ENCODE measurements at regions not wholly inside any gene's neighbourhood (a gene's known extent, or its start where the extent isn't known, plus 50 kb on each side); places are given as distances from the start of the nearest gene placed in this dataset.

GRCh38 chr21:28325618-28326017, 667.1 kb downstream of the LTN1 start:
- Histone ChIP-seq H3K9me3 (replicated peaks; ENCODE audit: control insufficient read depth, insufficient read depth, low read depth, low read length) (no peaks in the 10 kb centered on the region), H2AFZ (ENCODE audit: low read depth, low read length) (no peak overlapping the region), H3K9ac (ENCODE audit: insufficient read depth in 1 of 2, low read depth in 2 of 2, low read length in 2 of 2) (no peak overlapping the region), H3K9me1 (ENCODE audit: control insufficient read depth, insufficient read depth, low read length) (no peaks in the 10 kb centered on the region), H3K4me2 (ENCODE audit: insufficient read depth, low read length) (no peak overlapping the region), H3K4me3 (no peak overlapping the region), H3K4me1 (replicated peaks in 1 of 2; ENCODE audit: control insufficient read depth in 2 of 2, insufficient read depth in 2 of 2, low read length in 2 of 2) (no peaks in the 10 kb centered on the region), H3K27ac (ENCODE audit: extremely low read depth, low read depth, low read length) (no peak overlapping the region), H3K27me3 (ENCODE audit: control insufficient read depth in 2 of 2, insufficient read depth in 2 of 2, low read length in 2 of 2) (no peaks in the 10 kb centered on the region), H3K79me2 (ENCODE audit: control insufficient read depth, insufficient read depth, low read length) (no peaks in the 10 kb centered on the region), H3K36me3 (ENCODE audit: control insufficient read depth, insufficient read depth, low read length) (no peaks in the 10 kb centered on the region), H4K20me1 (replicated peaks; ENCODE audit: control insufficient read depth, insufficient read depth, low read length) (no peaks in the 10 kb centered on the region)
- WGBS (ENCODE audit: insufficient coverage, low coverage, missing lambda C conversion rate) = 0% methylated on average over 1 of the region's 1 CpG
- DNase-seq (ENCODE audit: extremely low read depth in 1 of 4, low spot score in 3 of 4) = no peak
- ATAC-seq = no peak
- BruUV-seq (replicated peaks) = no TSS peak
- intact Hi-C loops (cut with micrococcal nuclease) (no loop called here), in situ Hi-C loops (cut with MboI) (no loop called here)
- POLR2A ChIA-PET = interaction anchor here (0.6 kb wide), 1 partner anchor 69 kb away, joined by 3 read pairs; no protein-coding TSS in a partner anchor
- CTCF ChIA-PET (ENCODE audit: low intra/inter-chr PET ratio) = no interaction called here
- FAIRE-seq = no peak
- TF ChIP-seq ETV5 (CRISPR knock-in tag; IDR thresholded peaks at IDR 0.05; ENCODE audit: low read depth) = no peak

GRCh38 chr21:28324690-28325089, 668.0 kb downstream of the LTN1 start:
- H3K9me1 ChIP-seq (ENCODE audit: control insufficient read depth, insufficient read depth, low read length) = no peaks in the 10 kb centered on the region
- no peak overlapping the region for H3K27ac ChIP-seq (ENCODE audit: extremely low read depth, low read depth, low read length)
- no peaks in the 10 kb centered on the region for H3K36me3 ChIP-seq (ENCODE audit: control insufficient read depth, insufficient read depth, low read length)
- H3K4me3 ChIP-seq = no peak overlapping the region
- H3K27me3 ChIP-seq (ENCODE audit: control insufficient read depth in 2 of 2, insufficient read depth in 2 of 2, low read length in 2 of 2) = no peaks in the 10 kb centered on the region
- H3K9ac ChIP-seq (ENCODE audit: insufficient read depth in 1 of 2, low read depth in 2 of 2, low read length in 2 of 2) = no peak overlapping the region
- no peaks in the 10 kb centered on the region for H4K20me1 ChIP-seq (replicated peaks; ENCODE audit: control insufficient read depth, insufficient read depth, low read length)
- H3K4me2 ChIP-seq (ENCODE audit: insufficient read depth, low read length) = no peak overlapping the region
- ATAC-seq = no peak
- no peaks in the 10 kb centered on the region for H3K4me1 ChIP-seq (replicated peaks in 1 of 2; ENCODE audit: control insufficient read depth in 2 of 2, insufficient read depth in 2 of 2, low read length in 2 of 2)
- no TSS peak for BruUV-seq (replicated peaks)
- ChIA-PET POLR2A (interaction anchor here (0.6 kb wide), 1 partner anchor 17 kb away, joined by 3 read pairs; no protein-coding TSS in a partner anchor), CTCF (ENCODE audit: low intra/inter-chr PET ratio) (no interaction called here)
- in situ Hi-C loops (cut with MboI) = no loop called here
- 0% methylated on average over 2 of the region's 2 CpGs for WGBS (ENCODE audit: insufficient coverage, low coverage, missing lambda C conversion rate)
- H3K9me3 ChIP-seq (replicated peaks; ENCODE audit: control insufficient read depth, insufficient read depth, low read depth, low read length) = no peaks in the 10 kb centered on the region; the same call in 1 of the 2 replicates
- H2AFZ ChIP-seq (ENCODE audit: low read depth, low read length) = no peak overlapping the region
- no peak for FAIRE-seq
- no peak for DNase-seq (ENCODE audit: extremely low read depth in 1 of 4, low spot score in 3 of 4)
- no peaks in the 10 kb centered on the region for H3K79me2 ChIP-seq (ENCODE audit: control insufficient read depth, insufficient read depth, low read length)
- intact Hi-C loops (cut with micrococcal nuclease) = no loop called here
- TF ChIP-seq ZNF133 (CRISPR knock-in tag; IDR thresholded peaks at IDR 0.05) = no peak
- no peak for TF ChIP-seq TAF15 (IDR thresholded peaks at IDR 0.05; ENCODE audit: low read depth, low read length)
- TF ChIP-seq RFX7 (CRISPR knock-in tag; IDR thresholded peaks at IDR 0.05) = no peak
- TF ChIP-seq ZNF57 (CRISPR knock-in tag; IDR thresholded peaks at IDR 0.05) = no peak
- TF ChIP-seq NFRKB (IDR thresholded peaks at IDR 0.05; ENCODE audit: low read depth) = no peak
- TF ChIP-seq ZBTB11 (CRISPR knock-in tag; IDR thresholded peaks at IDR 0.05) = no peak
- no peak for TF ChIP-seq SNAPC5 (CRISPR knock-in tag; IDR thresholded peaks at IDR 0.05)
- no peak for TF ChIP-seq EWSR1 (IDR thresholded peaks at IDR 0.05; ENCODE audit: borderline replicate concordance, low read depth, partially characterized antibody)
- no peak for TF ChIP-seq RBM14 (IDR thresholded peaks at IDR 0.05; ENCODE audit: borderline replicate concordance, insufficient read depth, low read depth, low read length)
- TF ChIP-seq MAFK (IDR thresholded peaks at IDR 0.05; ENCODE audit: low read length) = peak; percentile 82
- no peak for TF ChIP-seq PHF21A (IDR thresholded peaks at IDR 0.05; ENCODE audit: borderline replicate concordance, low read depth)
- peak; percentile 59 for TF ChIP-seq MAFG (tag; conservative IDR thresholded peaks at IDR 0.05)
- peak; percentile 76 for TF ChIP-seq MAFF (IDR thresholded peaks at IDR 0.05; ENCODE audit: low read length)
